ENCODE measurements at regions not wholly inside any gene's neighbourhood (a gene's known extent, or its start where the extent isn't known, plus 50 kb on each side); places are given as distances from the start of the nearest gene placed in this dataset.

- TF ChIP-seq CHD7 (IDR thresholded peaks at IDR 0.05; ENCODE audit: insufficient replicate concordance, low read length) (no peak), RNF2 (IDR thresholded peaks at IDR 0.05; ENCODE audit: borderline replicate concordance, low read depth, low read length, missing control alignments, poor library complexity, severe bottlenecking) (no peak)
Measured at GRCh38 chr13:57418067-57418677, 213.4 kb upstream of the PCDH17 start (continued).

All from H1 (cell line).